ENCODE measurements at regions not wholly inside any gene's neighbourhood (a gene's known extent, or its start where the extent isn't known, plus 50 kb on each side); places are given as distances from the start of the nearest gene placed in this dataset.

GRCh38 chr13:89746554-89746953 lies 1600.9 kb upstream of the MIR17HG start:
- H3K27ac Mint-ChIP-seq (ENCODE audit: unreplicated experiment), result no peak overlapping the region
- no peaks in the 10 kb centered on the region for H3K36me3 Mint-ChIP-seq (ENCODE audit: low read depth, unreplicated experiment)
- H3K4me3 Mint-ChIP-seq (ENCODE audit: unreplicated experiment), result no peak overlapping the region
- H3K27me3 Mint-ChIP-seq (ENCODE audit: unreplicated experiment), result no peaks in the 10 kb centered on the region
- no peak for DNase-seq (ENCODE audit: low spot score)
- no peak for TF ChIP-seq CTCF (IDR thresholded peaks at IDR 0.05; ENCODE audit: unreplicated experiment)
- H3K9me3 Mint-ChIP-seq (ENCODE audit: unreplicated experiment), result no peaks in the 10 kb centered on the region
- H3K4me1 Mint-ChIP-seq (ENCODE audit: unreplicated experiment), result no peaks in the 10 kb centered on the region

- Mint-ChIP-seq H3K9me3 (ENCODE audit: unreplicated experiment) (no peaks in the 10 kb centered on the region), H3K27ac (ENCODE audit: unreplicated experiment) (no peak overlapping the region), H3K4me3 (ENCODE audit: unreplicated experiment) (no peak overlapping the region), H3K4me1 (ENCODE audit: unreplicated experiment) (no peaks in the 10 kb centered on the region), H3K36me3 (ENCODE audit: low read depth, unreplicated experiment) (no peaks in the 10 kb centered on the region), H3K27me3 (ENCODE audit: unreplicated experiment) (no peaks in the 10 kb centered on the region)
- DNase-seq (ENCODE audit: low spot score), result no peak
- TF ChIP-seq CTCF (IDR thresholded peaks at IDR 0.05; ENCODE audit: unreplicated experiment), result no peak
These were observed 1598.8 kb upstream of the MIR17HG start for GRCh38 chr13:89748716-89749115.

- no peaks in the 10 kb centered on the region for H3K36me3 Mint-ChIP-seq (ENCODE audit: low read depth, unreplicated experiment)
- no peak for TF ChIP-seq CTCF (IDR thresholded peaks at IDR 0.05; ENCODE audit: unreplicated experiment)
- no peak for DNase-seq (ENCODE audit: low spot score)
- H3K4me3 Mint-ChIP-seq (ENCODE audit: unreplicated experiment), result no peak overlapping the region
- H3K4me1 Mint-ChIP-seq (ENCODE audit: unreplicated experiment), result no peaks in the 10 kb centered on the region
- no peak overlapping the region for H3K27ac Mint-ChIP-seq (ENCODE audit: unreplicated experiment)
- no peaks in the 10 kb centered on the region for H3K27me3 Mint-ChIP-seq (ENCODE audit: unreplicated experiment)
- H3K9me3 Mint-ChIP-seq (ENCODE audit: unreplicated experiment), result no peaks in the 10 kb centered on the region
These were observed 1597.6 kb upstream of the MIR17HG start for GRCh38 chr13:89749888-89750287.

GRCh38 chr13:89750371-89750770 lies 1597.1 kb upstream of the MIR17HG start:
- DNase-seq (ENCODE audit: low spot score), result no peak
- Mint-ChIP-seq H3K4me3 (ENCODE audit: unreplicated experiment) (no peak overlapping the region), H3K9me3 (ENCODE audit: unreplicated experiment) (no peaks in the 10 kb centered on the region), H3K27ac (ENCODE audit: unreplicated experiment) (no peak overlapping the region), H3K27me3 (ENCODE audit: unreplicated experiment) (no peaks in the 10 kb centered on the region), H3K36me3 (ENCODE audit: low read depth, unreplicated experiment) (no peaks in the 10 kb centered on the region), H3K4me1 (ENCODE audit: unreplicated experiment) (no peaks in the 10 kb centered on the region)
- no peak for TF ChIP-seq CTCF (IDR thresholded peaks at IDR 0.05; ENCODE audit: unreplicated experiment)

- Mint-ChIP-seq H3K4me1 (ENCODE audit: unreplicated experiment) (no peaks in the 10 kb centered on the region), H3K27ac (ENCODE audit: unreplicated experiment) (no peak overlapping the region), H3K36me3 (ENCODE audit: low read depth, unreplicated experiment) (no peaks in the 10 kb centered on the region), H3K27me3 (ENCODE audit: unreplicated experiment) (no peaks in the 10 kb centered on the region), H3K4me3 (ENCODE audit: unreplicated experiment) (no peak overlapping the region), H3K9me3 (ENCODE audit: unreplicated experiment) (no peaks in the 10 kb centered on the region)
- DNase-seq (ENCODE audit: low spot score), result no peak
- no peak for TF ChIP-seq CTCF (IDR thresholded peaks at IDR 0.05; ENCODE audit: unreplicated experiment)
These were observed 1596.0 kb upstream of the MIR17HG start for GRCh38 chr13:89751432-89751930.
